GM12891 (cell line): ENCODE measurements at regions not wholly inside any gene's neighbourhood (a gene's known extent, or its start where the extent isn't known, plus 50 kb on each side); places are given as distances from the start of the nearest gene placed in this dataset.

Source experiments
- POLR2A ChIP-seq: IDR thresholded peaks from 2 replicates; pipeline ENCODE4 v1.6.1; 2011; ENCODE audit warnings: low read depth, low read length, control low read depth
- POLR2AphosphoS5 ChIP-seq: IDR thresholded peaks from 2 replicates; pipeline ENCODE4 v1.6.1; 2011; ENCODE audit warnings: low read depth, low read length, control low read depth

GRCh38 chr6:120157873-120158272 lies 808.3 kb upstream of the MAN1A1 start:
- TF ChIP-seq POLR2A (no peak), POLR2AphosphoS5 (no peak)
